MCF 10A (cell line): ENCODE measurements at regions not wholly inside any gene's neighbourhood (a gene's known extent, or its start where the extent isn't known, plus 50 kb on each side); places are given as distances from the start of the nearest gene placed in this dataset.
A peak's percentile ranks its signal among the peaks of the same experiment; 100 is the strongest.

Experiments used
- BruUV-seq: library from RNA; stranded (reverse); fragments of 400-500 nt; replicated peaks from 2 replicates; lab custom pipeline; 2021; lab: Mats Ljungman, UMichigan
- CTCF ChIA-PET: fragments of 300-600 bp; sonication (Branson Sonifier 250); formaldehyde crosslinking; extraction: SDS; loops from one replicate; lab custom pipeline; 2021; ENCODE audit warnings: antibody characterized with exemption, inconsistent platforms; lab: Yijun Ruan, JAX
- POLR2A ChIA-PET: fragments of 300-600, 350-650 bp; sonication (Branson Sonifier 250); formaldehyde crosslinking; extraction: SDS; loops from one replicate; lab custom pipeline; 2020; ENCODE audit warnings: antibody characterized with exemption, inconsistent platforms; lab: Yijun Ruan, JAX
- DNase-seq: peaks from one replicate; pipeline ENCODE4 v3.0.0-alpha.2; 2018; ENCODE audit not compliant: unreplicated experiment
- H3K27ac Mint-ChIP-seq: one replicate; pipeline ENCODE4 v1.8.0; 2022; ENCODE audit warnings: mild to moderate bottlenecking, low read depth, mixed read lengths; ENCODE audit not compliant: unreplicated experiment
- H3K27me3 Mint-ChIP-seq: one replicate; pipeline ENCODE4 v1.8.0; 2022; ENCODE audit warnings: mixed read lengths; ENCODE audit not compliant: insufficient read depth, unreplicated experiment
- H3K36me3 Mint-ChIP-seq: one replicate; pipeline ENCODE4 v1.8.0; 2022; ENCODE audit warnings: mild to moderate bottlenecking, moderate library complexity, mixed read lengths; ENCODE audit not compliant: insufficient read depth, unreplicated experiment
- H3K4me1 Mint-ChIP-seq: one replicate; pipeline ENCODE4 v1.8.0; 2022; ENCODE audit warnings: mixed read lengths; ENCODE audit not compliant: insufficient read depth, unreplicated experiment
- H3K4me3 Mint-ChIP-seq: one replicate; pipeline ENCODE4 v1.8.0; 2022; ENCODE audit warnings: mild to moderate bottlenecking, moderate library complexity, mixed read lengths; ENCODE audit not compliant: unreplicated experiment
- H3K9me3 Mint-ChIP-seq: one replicate; pipeline ENCODE4 v1.8.0; 2022; ENCODE audit warnings: mixed read lengths; ENCODE audit not compliant: unreplicated experiment
- CTCF ChIP-seq: fragments of 200-600 bp; IDR thresholded peaks from one replicate; pipeline ENCODE4 v1.8.0; 2022; ENCODE audit warnings: antibody characterized with exemption, mild to moderate bottlenecking; ENCODE audit not compliant: unreplicated experiment
- intact Hi-C: fragments of 100-400 bp; cut with micrococcal nuclease; formaldehyde crosslinking; loops from 2 replicates; pipeline ENCODE4 v1.14.1; 2022

- H3K4me1 Mint-ChIP-seq = no peaks in the 10 kb centered on the region
- H3K4me3 Mint-ChIP-seq = no peak overlapping the region
- ChIA-PET POLR2A (no interaction called here), CTCF (no interaction called here)
- H3K27ac Mint-ChIP-seq = no peak overlapping the region
- no peaks in the 10 kb centered on the region for H3K9me3 Mint-ChIP-seq
- H3K36me3 Mint-ChIP-seq = no peaks in the 10 kb centered on the region
- intact Hi-C loops = no loop called here
- no peak for TF ChIP-seq CTCF
- DNase-seq = peak; percentile 4
- no peaks in the 10 kb centered on the region for H3K27me3 Mint-ChIP-seq
- no TSS peak for BruUV-seq
Measured at GRCh38 chr3:110933821-110934426, 137.7 kb upstream of the NECTIN3 start.

DNA sequence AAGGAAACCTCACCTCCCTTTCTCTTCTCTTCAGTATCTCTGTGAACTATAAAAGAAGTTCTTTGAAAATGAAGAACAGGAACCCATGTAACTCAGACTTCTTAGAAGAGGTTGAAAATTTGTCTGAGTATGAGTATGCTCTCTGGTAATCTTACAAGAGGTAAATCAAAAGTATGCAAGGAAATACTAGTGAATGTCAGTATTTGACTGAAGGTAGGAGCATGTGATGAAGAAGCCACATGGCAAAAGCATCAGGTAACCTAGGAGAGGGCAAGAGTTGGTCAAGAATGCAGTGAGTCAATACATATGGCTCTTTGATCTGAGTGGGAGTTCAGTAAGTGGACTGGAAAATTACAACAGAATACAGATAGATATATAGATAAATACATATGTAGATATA lies 133.0 kb upstream of the NECTIN3 start:
- Mint-ChIP-seq H3K27me3 (no peaks in the 10 kb centered on the region), H3K4me3 (no peak overlapping the region), H3K9me3 (no peaks in the 10 kb centered on the region), H3K36me3 (no peaks in the 10 kb centered on the region), H3K27ac (no peak overlapping the region), H3K4me1 (no peaks in the 10 kb centered on the region)
- ChIA-PET POLR2A (no interaction called here), CTCF (no interaction called here)
- no TSS peak for BruUV-seq
- TF ChIP-seq CTCF = no peak
- intact Hi-C loops = no loop called here
- no peak for DNase-seq

- intact Hi-C loops = no loop called here
- CTCF ChIA-PET = interaction anchor here (1.0 kb wide), 1 partner anchor 15 kb away, joined by 3 read pairs; no protein-coding TSS in a partner anchor
- H3K4me1 Mint-ChIP-seq = no peaks in the 10 kb centered on the region
Measured at GRCh38 chr3:110940055-110940454, 131.6 kb upstream of the NECTIN3 start.

DNA sequence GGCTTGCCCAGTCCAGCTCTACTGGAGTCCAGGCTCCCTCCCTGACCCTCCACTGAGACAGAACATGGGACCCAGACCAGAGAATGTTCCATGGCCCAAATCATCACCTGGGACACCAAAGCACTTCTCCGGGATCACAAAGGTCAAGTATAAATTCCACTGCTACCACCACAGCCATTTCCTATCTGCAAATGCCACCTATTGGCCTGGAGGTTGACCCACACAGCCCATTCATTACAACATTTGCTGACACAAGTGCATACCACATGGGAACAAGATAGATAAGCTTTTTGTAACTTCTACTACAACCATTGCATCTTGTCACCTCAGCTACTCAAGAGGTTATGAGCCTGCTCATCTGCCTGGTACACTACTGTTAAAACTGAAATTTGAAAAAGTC lies 126.8 kb upstream of the NECTIN3 start:
- intact Hi-C loops = no loop called here
- DNase-seq = no peak
- no TSS peak for BruUV-seq
- Mint-ChIP-seq H3K9me3 (peaks cover 18% of the 10 kb centered on the region), H3K4me3 (no peak overlapping the region), H3K36me3 (no peaks in the 10 kb centered on the region), H3K4me1 (no peaks in the 10 kb centered on the region), H3K27me3 (no peaks in the 10 kb centered on the region), H3K27ac (no peak overlapping the region)
- ChIA-PET CTCF (no interaction called here), POLR2A (no interaction called here)
- no peak for TF ChIP-seq CTCF

More at GRCh38 chr3:110940055-110940454, 131.6 kb upstream of the NECTIN3 start:
- POLR2A ChIA-PET = no interaction called here
- Mint-ChIP-seq H3K4me3 (no peak overlapping the region), H3K9me3 (no peaks in the 10 kb centered on the region), H3K27ac (no peak overlapping the region), H3K36me3 (no peaks in the 10 kb centered on the region), H3K27me3 (no peaks in the 10 kb centered on the region)
- no TSS peak for BruUV-seq
- DNase-seq = no peak
- no peak for TF ChIP-seq CTCF
